Osteoblast (primary cell): ENCODE measurements at regions not wholly inside any gene's neighbourhood (a gene's known extent, or its start where the extent isn't known, plus 50 kb on each side); places are given as distances from the start of the nearest gene placed in this dataset.

Experiments
- DNase-seq: peaks from one replicate; pipeline ENCODE4 v3.0.0; 2011; ENCODE audit warnings: low spot score, mixed read lengths; ENCODE audit not compliant: insufficient read length; ENCODE audit errors: missing footprints
- H2AFZ ChIP-seq: 2 replicates; pipeline ENCODE4 v1.6.0; 2011; ENCODE audit warnings: mild to moderate bottlenecking, low read length
- H3K27ac ChIP-seq: 2 replicates; pipeline ENCODE4 v1.5.1; 2011; ENCODE audit warnings: mild to moderate bottlenecking, low read depth, low read length, moderate library complexity
- H3K27me3 ChIP-seq: 2 replicates; pipeline ENCODE4 v1.6.0; 2012; ENCODE audit warnings: mild to moderate bottlenecking, control low read depth, inconsistent platforms, low read length, moderate library complexity; ENCODE audit not compliant: insufficient read depth
- H3K36me3 ChIP-seq: 2 replicates; pipeline ENCODE4 v1.5.1; 2011; ENCODE audit warnings: mild to moderate bottlenecking, low read length, control low read depth, moderate library complexity; ENCODE audit not compliant: insufficient read depth
- H3K4me1 ChIP-seq: 2 replicates; pipeline ENCODE4 v1.5.1; 2011; ENCODE audit warnings: mild to moderate bottlenecking, low read length, control low read depth, moderate library complexity; ENCODE audit not compliant: insufficient read depth
- H3K4me2 ChIP-seq: 2 replicates; pipeline ENCODE4 v1.6.0; 2011; ENCODE audit warnings: mild to moderate bottlenecking, low read length; ENCODE audit not compliant: insufficient read depth
- H3K4me3 ChIP-seq: fragments of 200-600 bp; sonication (generic); 3 replicates; pipeline ENCODE4 v1.5.1; 2012; ENCODE audit warnings: mild to moderate bottlenecking, low read length, inconsistent platforms; ENCODE audit not compliant: insufficient read depth
- H3K79me2 ChIP-seq: 2 replicates; pipeline ENCODE4 v1.6.0; 2012; ENCODE audit warnings: mild to moderate bottlenecking, low read length, control low read depth, inconsistent platforms; ENCODE audit not compliant: insufficient read depth
- H3K9me3 ChIP-seq: 2 replicates; pipeline ENCODE4 v1.5.1; 2011; ENCODE audit warnings: low read depth, low read length, control low read depth
- H4K20me1 ChIP-seq: 2 replicates; pipeline ENCODE4 v1.6.0; 2012; ENCODE audit warnings: mild to moderate bottlenecking, low read length, control low read depth; ENCODE audit not compliant: insufficient read depth
- CTCF ChIP-seq: IDR thresholded peaks from 2 replicates; pipeline ENCODE4 v1.5.1; 2011; ENCODE audit warnings: mild to moderate bottlenecking, low read depth, low read length, moderate library complexity; ENCODE audit errors: extremely low read depth

DNA sequence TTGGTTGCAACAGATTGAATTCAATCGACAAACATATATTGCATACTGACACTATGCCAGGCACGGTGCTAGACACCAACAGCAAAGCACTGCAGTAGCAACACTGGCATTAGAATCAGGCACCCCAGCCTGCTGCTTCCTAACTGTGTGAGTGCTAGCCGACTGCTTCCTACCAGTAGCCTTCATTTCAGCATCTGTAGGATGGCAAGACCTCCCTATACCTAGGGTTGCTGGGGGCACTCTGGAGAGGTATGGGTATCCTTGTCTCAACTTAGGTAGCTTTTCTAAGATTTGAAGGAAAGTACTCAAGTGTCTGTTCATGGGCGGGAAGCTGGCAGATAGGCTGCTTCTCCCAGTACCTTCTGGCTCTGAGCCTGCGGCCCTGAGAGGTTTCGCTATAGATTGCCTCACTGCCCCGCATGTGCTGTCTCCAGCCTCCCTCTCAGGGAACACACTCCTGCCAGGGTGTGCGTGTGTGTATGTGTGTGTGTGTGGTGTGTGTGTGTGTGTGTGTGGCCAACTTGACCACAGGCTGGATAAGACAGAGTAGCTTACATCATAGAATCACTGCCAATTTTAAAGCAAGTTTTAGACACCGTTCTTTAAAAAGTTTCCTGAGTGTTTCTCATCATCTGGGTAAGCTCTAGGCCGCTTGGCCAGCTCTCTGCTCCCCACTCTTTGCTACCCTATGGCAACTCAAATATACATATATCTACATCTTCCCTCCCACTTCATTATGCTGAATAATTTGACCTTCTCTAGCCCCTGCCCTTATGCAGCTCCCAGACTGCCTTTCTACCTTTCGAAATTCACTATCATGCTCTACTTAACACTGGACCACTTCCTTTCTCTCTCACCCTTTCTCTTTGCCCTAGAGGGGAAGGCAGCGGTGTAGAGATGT lies 97.0 kb upstream of the PJA1 start:
- Histone ChIP-seq H3K4me2 (no peak overlapping the region), H3K27ac (no peak overlapping the region), H3K27me3 (peaks cover 39% of the 10 kb centered on the region), H2AFZ (no peak overlapping the region), H3K79me2 (no peaks in the 10 kb centered on the region), H3K4me3 (no peak overlapping the region), H3K36me3 (no peaks in the 10 kb centered on the region), H3K4me1 (no peaks in the 10 kb centered on the region), H4K20me1 (no peaks in the 10 kb centered on the region), H3K9me3 (no peaks in the 10 kb centered on the region)
- DNase-seq, result peak; percentile 51
- no peak for TF ChIP-seq CTCF

DNA sequence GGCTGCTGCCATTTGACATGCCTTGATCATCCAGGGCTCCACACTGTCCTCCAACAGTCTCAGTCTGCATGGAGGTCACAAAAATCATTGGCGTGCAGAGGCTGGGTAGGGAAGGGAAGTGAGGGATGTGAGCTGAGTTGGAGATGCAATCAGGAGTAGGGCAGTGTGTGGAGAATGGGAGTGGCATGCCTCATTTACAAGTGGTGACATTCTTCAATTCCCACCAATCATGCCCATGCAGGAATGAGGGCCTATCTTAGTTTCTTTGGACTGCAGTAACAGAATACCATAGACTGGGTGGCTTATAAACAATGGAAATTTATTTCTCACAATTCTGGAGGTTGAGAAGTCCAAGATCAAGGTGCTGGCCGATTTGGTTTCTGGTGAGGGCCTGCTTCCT lies 94.9 kb upstream of the PJA1 start:
- Histone ChIP-seq H3K4me1 (no peaks in the 10 kb centered on the region), H3K36me3 (no peaks in the 10 kb centered on the region), H3K9me3 (no peaks in the 10 kb centered on the region), H3K27me3 (peaks cover 45% of the 10 kb centered on the region), H3K4me3 (no peak overlapping the region), H3K4me2 (no peak overlapping the region), H2AFZ (no peak overlapping the region), H4K20me1 (no peaks in the 10 kb centered on the region), H3K27ac (no peak overlapping the region), H3K79me2 (no peaks in the 10 kb centered on the region)
- no peak for DNase-seq
- TF ChIP-seq CTCF, result no peak

DNA sequence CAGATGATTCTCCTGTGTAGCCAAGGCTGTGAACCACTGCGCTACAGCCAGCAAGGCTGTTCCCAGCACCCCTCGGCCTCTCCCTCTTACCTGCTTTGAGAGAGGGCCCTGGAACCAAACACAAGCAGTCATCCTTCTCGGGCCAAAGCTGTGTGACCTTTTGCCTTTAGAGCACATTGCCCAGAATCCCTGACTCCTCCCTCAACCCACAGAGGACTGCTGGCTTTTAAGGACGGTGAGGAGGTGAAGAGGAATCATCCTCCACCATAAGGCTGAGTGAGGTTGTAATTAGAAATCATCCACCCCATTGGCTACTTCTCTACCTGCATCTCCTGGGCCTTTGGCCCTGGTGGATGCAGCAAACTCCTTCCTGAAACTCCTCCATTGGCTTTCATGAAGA lies 93.6 kb upstream of the PJA1 start:
- TF ChIP-seq CTCF, result no peak
- no peak overlapping the region for H3K4me3 ChIP-seq
- no peaks in the 10 kb centered on the region for H3K4me1 ChIP-seq
- no peak overlapping the region for H3K4me2 ChIP-seq
- peaks cover 46% of the 10 kb centered on the region for H3K27me3 ChIP-seq
- no peaks in the 10 kb centered on the region for H3K36me3 ChIP-seq
- no peaks in the 10 kb centered on the region for H3K79me2 ChIP-seq
- no peaks in the 10 kb centered on the region for H4K20me1 ChIP-seq
- H3K27ac ChIP-seq, result no peak overlapping the region
- DNase-seq, result no peak
- no peaks in the 10 kb centered on the region for H3K9me3 ChIP-seq
- no peak overlapping the region for H2AFZ ChIP-seq

DNA sequence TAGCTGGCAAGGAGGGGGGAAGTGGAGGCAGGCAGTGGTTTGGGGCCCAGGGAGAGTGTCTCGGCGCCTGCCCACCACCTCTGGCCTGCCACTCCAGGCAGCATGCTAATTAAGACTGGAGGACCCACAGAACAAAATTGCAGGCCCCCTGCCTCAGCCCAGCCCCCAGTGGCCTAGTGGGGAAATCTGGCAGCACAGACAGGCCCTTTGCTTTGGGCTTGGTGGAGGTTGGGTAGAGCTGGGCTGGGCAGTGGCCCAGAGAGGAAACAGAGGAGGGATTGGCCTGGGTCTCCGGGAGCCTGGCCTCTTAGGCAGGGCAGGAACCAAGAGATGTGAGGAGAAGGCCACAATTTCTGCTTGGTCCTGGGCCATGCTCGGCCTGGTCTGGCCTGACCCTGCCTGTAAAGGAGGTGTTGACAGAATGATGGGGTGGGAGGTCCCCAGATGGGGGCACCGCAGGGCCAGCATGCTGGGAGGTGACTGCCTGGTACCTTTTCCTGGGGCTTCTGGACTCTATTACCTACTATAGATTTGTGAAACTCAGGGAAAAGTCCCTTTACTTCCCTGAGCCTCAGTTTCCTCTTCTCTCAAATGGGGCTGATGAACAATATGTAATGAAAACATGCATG lies 92.4 kb upstream of the PJA1 start:
- no peak for TF ChIP-seq CTCF
- H3K4me3 ChIP-seq, result no peak overlapping the region
- no peak for DNase-seq

More for the DNA sequence above, 92.4 kb upstream of the PJA1 start:
- H3K27ac ChIP-seq, result no peak overlapping the region
- no peak overlapping the region for H2AFZ ChIP-seq
- H3K36me3 ChIP-seq, result no peaks in the 10 kb centered on the region
- peaks cover 35% of the 10 kb centered on the region for H3K27me3 ChIP-seq
- no peak overlapping the region for H3K4me2 ChIP-seq
- H3K9me3 ChIP-seq, result no peaks in the 10 kb centered on the region
- H3K79me2 ChIP-seq, result no peaks in the 10 kb centered on the region
- no peaks in the 10 kb centered on the region for H4K20me1 ChIP-seq
- no peaks in the 10 kb centered on the region for H3K4me1 ChIP-seq
